Tibial nerve (tissue), 3 donors: ENCODE measurements at regions not wholly inside any gene's neighbourhood (a gene's known extent, or its start where the extent isn't known, plus 50 kb on each side); places are given as distances from the start of the nearest gene placed in this dataset.

Experiments used
- POLR2A ChIP-seq, 2 donors: fragments of 450-650 bp; IDR thresholded peaks; one replicate each; pipeline ENCODE4 v1.6.1; 2017; ENCODE audit warnings: antibody characterized with exemption in 2 of 2, mild to moderate bottlenecking in 2 of 2, moderate library complexity in 2 of 2
- TF ChIP-seq, protein P1 (sequence below), 5 experiments: fragments of 200-600 bp in 3 of 5; fragments of 450-650 bp in 2 of 5; sonication (generic) in 3 of 5; IDR thresholded peaks; one replicate each; pipeline ENCODE4 v1.5.1; 2016 to 2019; ENCODE audit warnings: antibody characterized with exemption in 5 of 5, mild to moderate bottlenecking in 3 of 5, moderate library complexity in 2 of 5

DNA sequence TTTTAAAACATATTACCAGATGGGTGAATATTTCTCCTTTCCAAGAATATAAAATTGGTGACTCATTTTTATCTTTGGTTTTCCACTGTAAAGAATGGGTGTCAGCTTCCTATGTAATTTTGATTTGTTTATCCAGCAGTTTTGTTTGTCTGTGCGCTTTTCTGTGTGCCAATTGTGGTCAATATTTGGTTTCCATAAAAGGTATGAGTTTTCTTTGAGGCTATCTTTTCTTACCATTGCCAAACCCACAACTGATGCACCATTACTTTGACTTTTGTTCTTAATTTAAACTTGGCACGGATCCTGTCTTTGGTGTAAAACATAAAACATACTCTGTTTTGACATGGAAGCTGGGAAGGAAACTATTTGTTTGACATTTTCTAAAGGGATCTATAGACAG, 78.8 kb upstream of the NAV3 start:
- TF ChIP-seq, protein P1, sequence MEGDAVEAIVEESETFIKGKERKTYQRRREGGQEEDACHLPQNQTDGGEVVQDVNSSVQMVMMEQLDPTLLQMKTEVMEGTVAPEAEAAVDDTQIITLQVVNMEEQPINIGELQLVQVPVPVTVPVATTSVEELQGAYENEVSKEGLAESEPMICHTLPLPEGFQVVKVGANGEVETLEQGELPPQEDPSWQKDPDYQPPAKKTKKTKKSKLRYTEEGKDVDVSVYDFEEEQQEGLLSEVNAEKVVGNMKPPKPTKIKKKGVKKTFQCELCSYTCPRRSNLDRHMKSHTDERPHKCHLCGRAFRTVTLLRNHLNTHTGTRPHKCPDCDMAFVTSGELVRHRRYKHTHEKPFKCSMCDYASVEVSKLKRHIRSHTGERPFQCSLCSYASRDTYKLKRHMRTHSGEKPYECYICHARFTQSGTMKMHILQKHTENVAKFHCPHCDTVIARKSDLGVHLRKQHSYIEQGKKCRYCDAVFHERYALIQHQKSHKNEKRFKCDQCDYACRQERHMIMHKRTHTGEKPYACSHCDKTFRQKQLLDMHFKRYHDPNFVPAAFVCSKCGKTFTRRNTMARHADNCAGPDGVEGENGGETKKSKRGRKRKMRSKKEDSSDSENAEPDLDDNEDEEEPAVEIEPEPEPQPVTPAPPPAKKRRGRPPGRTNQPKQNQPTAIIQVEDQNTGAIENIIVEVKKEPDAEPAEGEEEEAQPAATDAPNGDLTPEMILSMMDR (IDR thresholded peaks at IDR 0.05) = no peak
- no peak for TF ChIP-seq POLR2A (IDR thresholded peaks at IDR 0.05)
